Right lobe of liver (tissue), 6 donors: ENCODE measurements at regions not wholly inside any gene's neighbourhood (a gene's known extent, or its start where the extent isn't known, plus 50 kb on each side); places are given as distances from the start of the nearest gene placed in this dataset.

ENCODE experiments used
- ATAC-seq, 4 donors: fragments of 200-7000 bp; cut with Tn5 transposase; one replicate each; pipeline ENCODE4 v1.9.1; 2020; ENCODE audit warnings: mild to moderate bottlenecking in 4 of 4, moderate library complexity in 4 of 4
- DNase-seq, 3 donors: peaks; one replicate each; pipeline ENCODE4 v3.0.0-alpha.2; 2020
- H3K27ac ChIP-seq, 3 donors: fragments of 200-600 bp; one replicate each; pipeline ENCODE4 v1.8.0; 2022
- H3K27me3 ChIP-seq, 2 donors: fragments of 200-600 bp; one replicate each; pipeline ENCODE4 v1.8.0; 2022
- H3K36me3 ChIP-seq, 4 donors: fragments of 200-600 bp; sonication (generic) in 1 of 4; one replicate each; pipeline versions ENCODE4 v1.5.1 to v1.8.0; 2017 to 2022; ENCODE audit warnings: control low read depth in 1 of 4
- H3K4me1 ChIP-seq, 4 donors: fragments of 200-600 bp; sonication (generic) in 1 of 4; one replicate each; pipeline versions ENCODE4 v1.5.1 to v1.8.0; 2017 to 2022; ENCODE audit warnings: control low read depth in 1 of 4
- H3K4me3 ChIP-seq, 3 donors: fragments of 200-600 bp; one replicate each; pipeline ENCODE4 v1.8.0; 2022
- H3K9me3 ChIP-seq, 4 donors: fragments of 200-600 bp; sonication (generic) in 1 of 4; one replicate each; pipeline versions ENCODE4 v1.5.1 to v1.8.0; 2017 to 2022; ENCODE audit warnings: control low read depth in 1 of 4
- POLR2A ChIP-seq: fragments of 450-650 bp; IDR thresholded peaks from one replicate; pipeline ENCODE4 v1.6.1; 2017; ENCODE audit warnings: antibody characterized with exemption, mild to moderate bottlenecking
- WGBS: methylation state at CpG from one replicate; pipeline ENCODE4 v1.1.6; 2018; ENCODE audit warnings: low coverage, low lambda C conversion rate; ENCODE audit not compliant: insufficient coverage; ENCODE audit errors: missing lambda C conversion rate; 5-methylcytosine and 5-hydroxymethylcytosine counted together
- intact Hi-C, 2 donors: fragments of 100-400 bp; cut with DNase I; formaldehyde crosslinking; loops; one replicate each; pipeline versions ENCODE4 v1.11.2 to v1.14.1; 2022
- TF ChIP-seq, protein P1 (sequence below), 4 donors: fragments of 200-600 bp in 3 of 4; fragments of 450-650 bp in 1 of 4; IDR thresholded peaks; one replicate each; pipeline versions ENCODE4 v1.5.1 to v1.8.0; 2016 to 2022; ENCODE audit warnings: antibody characterized with exemption in 4 of 4, mild to moderate bottlenecking in 2 of 4
- donor health status: DM: no; HTN: yes; CAD: no.
- donor health status: DM: no; HTN: no; CAD: no.
- donor health status: DM: no; HTN: no; CAD: no.
- donor health status: DM: no; HTN: yes; CAD: no.
- donor health status: DM: no; HTN: yes; CAD: no.

- no peak for DNase-seq
- Histone ChIP-seq H3K36me3 (no peaks in the 10 kb centered on the region), H3K27me3 (no peaks in the 10 kb centered on the region), H3K27ac (no peak overlapping the region), H3K9me3 (no peaks in the 10 kb centered on the region), H3K4me1 (no peaks in the 10 kb centered on the region), H3K4me3 (no peak overlapping the region)
- intact Hi-C loops, result no loop called here
- WGBS, result 63% methylated on average over 3 of the region's 3 CpGs
- TF ChIP-seq, protein P1, sequence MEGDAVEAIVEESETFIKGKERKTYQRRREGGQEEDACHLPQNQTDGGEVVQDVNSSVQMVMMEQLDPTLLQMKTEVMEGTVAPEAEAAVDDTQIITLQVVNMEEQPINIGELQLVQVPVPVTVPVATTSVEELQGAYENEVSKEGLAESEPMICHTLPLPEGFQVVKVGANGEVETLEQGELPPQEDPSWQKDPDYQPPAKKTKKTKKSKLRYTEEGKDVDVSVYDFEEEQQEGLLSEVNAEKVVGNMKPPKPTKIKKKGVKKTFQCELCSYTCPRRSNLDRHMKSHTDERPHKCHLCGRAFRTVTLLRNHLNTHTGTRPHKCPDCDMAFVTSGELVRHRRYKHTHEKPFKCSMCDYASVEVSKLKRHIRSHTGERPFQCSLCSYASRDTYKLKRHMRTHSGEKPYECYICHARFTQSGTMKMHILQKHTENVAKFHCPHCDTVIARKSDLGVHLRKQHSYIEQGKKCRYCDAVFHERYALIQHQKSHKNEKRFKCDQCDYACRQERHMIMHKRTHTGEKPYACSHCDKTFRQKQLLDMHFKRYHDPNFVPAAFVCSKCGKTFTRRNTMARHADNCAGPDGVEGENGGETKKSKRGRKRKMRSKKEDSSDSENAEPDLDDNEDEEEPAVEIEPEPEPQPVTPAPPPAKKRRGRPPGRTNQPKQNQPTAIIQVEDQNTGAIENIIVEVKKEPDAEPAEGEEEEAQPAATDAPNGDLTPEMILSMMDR (IDR thresholded peaks at IDR 0.05), result no peak
- no peak for TF ChIP-seq POLR2A
- ATAC-seq, result no peak
Measured at GRCh38 chr5:30343707-30344106, 849.8 kb upstream of the CDH6 start.

- Histone ChIP-seq H3K36me3 (no peaks in the 10 kb centered on the region), H3K4me3 (no peak overlapping the region), H3K9me3 (no peaks in the 10 kb centered on the region), H3K27me3 (no peaks in the 10 kb centered on the region), H3K27ac (no peak overlapping the region), H3K4me1 (no peaks in the 10 kb centered on the region)
- WGBS, result 61% methylated on average over 3 of the region's 3 CpGs
- ATAC-seq (no peak), DNase-seq (no peak)
- intact Hi-C loops, result no loop called here
- TF ChIP-seq, protein P1 (IDR thresholded peaks at IDR 0.05), result no peak
- TF ChIP-seq POLR2A, result no peak
Measured at GRCh38 chr5:30341466-30341865, 852.0 kb upstream of the CDH6 start.

- DNase-seq, result no peak
- H3K36me3 ChIP-seq, result no peaks in the 10 kb centered on the region
- TF ChIP-seq, protein P1 (IDR thresholded peaks at IDR 0.05), result no peak
- TF ChIP-seq POLR2A, result no peak
- WGBS, result 66% methylated on average over 5 of the region's 5 CpGs
- H3K4me3 ChIP-seq, result no peak overlapping the region
- intact Hi-C loops, result no loop called here
- H3K9me3 ChIP-seq, result no peaks in the 10 kb centered on the region
- H3K27ac ChIP-seq, result no peak overlapping the region
- H3K4me1 ChIP-seq, result no peaks in the 10 kb centered on the region
- no peak for ATAC-seq
- H3K27me3 ChIP-seq, result no peaks in the 10 kb centered on the region
Measured at GRCh38 chr5:30337084-30337573, 856.4 kb upstream of the CDH6 start.

- DNase-seq (no peak), ATAC-seq (no peak)
- intact Hi-C loops, result no loop called here
- TF ChIP-seq, protein P1 (IDR thresholded peaks at IDR 0.05), result no peak
- TF ChIP-seq POLR2A, result no peak
- Histone ChIP-seq H3K4me3 (no peak overlapping the region), H3K27me3 (no peaks in the 10 kb centered on the region), H3K9me3 (no peaks in the 10 kb centered on the region), H3K4me1 (no peaks in the 10 kb centered on the region), H3K36me3 (no peaks in the 10 kb centered on the region), H3K27ac (no peak overlapping the region)
- WGBS, result 63% methylated on average over 2 of the region's 2 CpGs
Measured at GRCh38 chr5:30331534-30331933, 862.0 kb upstream of the CDH6 start.

GRCh38 chr5:30325795-30326194 lies 867.7 kb upstream of the CDH6 start:
- no peaks in the 10 kb centered on the region for H3K4me1 ChIP-seq
- no peaks in the 10 kb centered on the region for H3K9me3 ChIP-seq
- intact Hi-C loops, result no loop called here
- no peak for ATAC-seq
- H3K36me3 ChIP-seq, result no peaks in the 10 kb centered on the region
- no peaks in the 10 kb centered on the region for H3K27me3 ChIP-seq
- 55% methylated on average over 1 of the region's 1 CpG for WGBS
- H3K4me3 ChIP-seq, result no peak overlapping the region
- H3K27ac ChIP-seq, result no peak overlapping the region
- no peak for DNase-seq
- TF ChIP-seq, protein P1 (IDR thresholded peaks at IDR 0.05), result no peak
- no peak for TF ChIP-seq POLR2A
